Mesothelial cell of epicardium (in vitro differentiated cells): ENCODE measurements at regions not wholly inside any gene's neighbourhood (a gene's known extent, or its start where the extent isn't known, plus 50 kb on each side); places are given as distances from the start of the nearest gene placed in this dataset.

Experiments
- DNase-seq, 2 experiments: peaks; one replicate each; pipeline ENCODE4 v3.0.0; 2021; ENCODE audit warnings: low spot score in 2 of 2; ENCODE audit not compliant: unreplicated experiment in 2 of 2
- H3K27ac Mint-ChIP-seq: 2 replicates; pipeline ENCODE4 v1.8.0; 2021; ENCODE audit warnings: mixed read lengths
- H3K27me3 Mint-ChIP-seq: 2 replicates; pipeline ENCODE4 v1.8.0; 2021; ENCODE audit warnings: low read depth, mixed read lengths
- H3K36me3 Mint-ChIP-seq: 2 replicates; pipeline ENCODE4 v1.8.0; 2021; ENCODE audit warnings: mixed read lengths
- H3K4me1 Mint-ChIP-seq: 2 replicates; pipeline ENCODE4 v1.8.0; 2021; ENCODE audit warnings: mixed read lengths
- H3K4me3 Mint-ChIP-seq: 2 replicates; pipeline ENCODE4 v1.8.0; 2021; ENCODE audit warnings: mild to moderate bottlenecking, moderate library complexity, mixed read lengths
- H3K9me3 Mint-ChIP-seq: 2 replicates; pipeline ENCODE4 v1.8.0; 2021; ENCODE audit warnings: mixed read lengths
- CTCF ChIP-seq: fragments of 200-600 bp; sonication (generic); IDR thresholded peaks from one replicate; pipeline ENCODE4 v1.5.0; 2021; ENCODE audit warnings: antibody characterized with exemption; ENCODE audit not compliant: unreplicated experiment

- TF ChIP-seq CTCF = no peak
- no peaks in the 10 kb centered on the region for H3K4me1 Mint-ChIP-seq
- no peak overlapping the region for H3K27ac Mint-ChIP-seq
- peaks cover 2% of the 10 kb centered on the region for H3K36me3 Mint-ChIP-seq
- H3K4me3 Mint-ChIP-seq = no peak overlapping the region
- DNase-seq = no peak
- H3K9me3 Mint-ChIP-seq = peaks cover 6% of the 10 kb centered on the region
- H3K27me3 Mint-ChIP-seq = peaks cover 42% of the 10 kb centered on the region
These were observed 58.7 kb upstream of the POU3F1 start for GRCh38 chr1:38105267-38105666.

GRCh38 chr1:38102636-38103035 lies 56.0 kb upstream of the POU3F1 start:
- TF ChIP-seq CTCF = no peak
- Mint-ChIP-seq H3K9me3 (no peaks in the 10 kb centered on the region), H3K4me3 (no peak overlapping the region), H3K4me1 (no peaks in the 10 kb centered on the region), H3K27ac (no peak overlapping the region), H3K36me3 (no peaks in the 10 kb centered on the region), H3K27me3 (peaks cover 52% of the 10 kb centered on the region)
- DNase-seq = no peak

DNA sequence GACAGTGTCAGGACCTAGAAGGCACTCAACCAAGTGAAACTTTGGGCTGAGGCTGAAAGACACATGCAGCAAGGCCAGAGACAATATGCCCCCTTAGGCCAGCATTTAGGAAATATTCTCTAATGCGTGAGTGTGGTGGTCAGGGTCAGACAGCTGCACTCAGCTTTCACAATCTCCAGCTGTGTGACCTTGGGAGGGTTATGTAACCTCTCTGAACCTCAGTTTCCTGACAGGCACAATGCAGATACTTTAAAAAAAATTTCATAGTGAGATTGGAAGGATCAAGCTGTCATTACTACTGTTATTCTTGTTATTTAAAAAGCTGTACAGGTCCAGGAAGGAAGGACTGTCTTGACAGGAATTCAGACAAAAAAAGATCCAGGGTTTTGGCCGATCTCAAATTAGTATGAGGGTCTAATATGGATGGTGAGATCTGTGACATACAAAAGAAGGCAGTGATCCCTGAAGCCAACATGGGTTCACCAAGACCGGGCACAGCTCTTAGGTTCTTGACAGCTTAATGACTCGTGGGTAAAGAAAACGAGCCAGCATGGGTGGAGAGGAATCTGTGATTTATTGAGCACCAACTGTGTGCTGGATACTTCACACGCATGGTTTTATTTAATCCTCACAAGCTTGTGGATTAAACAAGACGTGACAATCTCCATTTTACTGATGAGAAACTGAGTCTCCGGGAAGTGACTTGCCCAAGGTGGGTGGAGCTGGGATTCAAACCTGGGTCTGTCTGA lies 54.6 kb upstream of the POU3F1 start:
- Mint-ChIP-seq H3K27ac (no peak overlapping the region), H3K9me3 (no peaks in the 10 kb centered on the region), H3K4me1 (no peaks in the 10 kb centered on the region), H3K36me3 (no peaks in the 10 kb centered on the region), H3K4me3 (no peak overlapping the region), H3K27me3 (peaks cover 59% of the 10 kb centered on the region)
- TF ChIP-seq CTCF = no peak
- DNase-seq = no peak

GRCh38 chr1:38098101-38098847 lies 51.7 kb upstream of the POU3F1 start:
- H3K27ac Mint-ChIP-seq = no peak overlapping the region
- no peak for DNase-seq

DNA sequence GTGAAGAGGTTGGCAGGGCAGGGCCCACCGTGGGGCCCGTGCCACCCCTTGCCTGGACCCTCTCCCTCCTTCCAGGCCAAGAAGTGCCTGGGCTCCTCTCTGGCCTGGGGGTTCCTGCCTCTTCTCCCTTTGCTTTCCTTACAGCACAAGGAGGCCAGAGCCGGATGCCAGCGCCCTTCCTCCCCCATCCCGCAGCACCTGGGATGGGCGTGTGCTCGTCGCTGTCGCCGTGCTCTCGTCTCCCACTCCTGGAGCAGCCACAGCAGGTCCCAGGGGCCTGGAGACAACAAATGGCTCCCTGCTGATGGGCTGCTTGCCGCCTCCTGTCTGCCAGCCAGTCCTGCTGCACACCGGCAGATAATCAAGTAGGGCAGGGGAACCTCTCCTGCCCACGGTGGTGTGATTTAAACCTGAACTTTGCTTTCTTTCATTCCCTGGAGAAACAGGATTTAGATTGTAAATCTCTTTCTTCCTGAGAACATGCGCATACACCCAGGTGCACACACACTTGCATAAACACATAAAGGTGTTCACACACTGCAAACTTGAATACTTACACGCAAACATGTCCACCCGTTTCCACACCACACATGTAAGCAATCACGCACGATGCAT lies 50.8 kb upstream of the POU3F1 start:
- H3K27me3 Mint-ChIP-seq = peaks cover 52% of the 10 kb centered on the region
- H3K36me3 Mint-ChIP-seq = no peaks in the 10 kb centered on the region
- H3K4me3 Mint-ChIP-seq = no peak overlapping the region
- no peaks in the 10 kb centered on the region for H3K9me3 Mint-ChIP-seq
- TF ChIP-seq CTCF = no peak
- H3K27ac Mint-ChIP-seq = no peak overlapping the region
- no peak for DNase-seq
- H3K4me1 Mint-ChIP-seq = peaks cover 12% of the 10 kb centered on the region

More at GRCh38 chr1:38098101-38098847, 51.7 kb upstream of the POU3F1 start:
- Mint-ChIP-seq H3K4me1 (peaks cover 12% of the 10 kb centered on the region), H3K36me3 (no peaks in the 10 kb centered on the region), H3K27me3 (peaks cover 54% of the 10 kb centered on the region), H3K4me3 (no peak overlapping the region), H3K9me3 (no peaks in the 10 kb centered on the region)
- no peak for TF ChIP-seq CTCF
